Skin of body (tissue), 1 donor: ENCODE measurements at regions not wholly inside any gene's neighbourhood (a gene's known extent, or its start where the extent isn't known, plus 50 kb on each side); places are given as distances from the start of the nearest gene placed in this dataset.

Source experiments
- DNase-seq: peaks from one replicate; lab custom pipeline; 2025; lab: John Stamatoyannopoulos, UW

GRCh38 chr2:196390243-196391148 is 219.1 kb upstream of the STK17B start:
- no peak for DNase-seq

GRCh38 chr2:196391149-196391479 is 219.7 kb upstream of the STK17B start:
- no peak for DNase-seq

GRCh38 chr2:196399096-196399495 is 227.7 kb upstream of the STK17B start:
- no peak for DNase-seq

- peak; percentile 92 for DNase-seq
Measured at GRCh38 chr2:196399722-196400691, 228.6 kb upstream of the STK17B start.

- no peak for DNase-seq
Measured at GRCh38 chr2:196403471-196403870, 232.1 kb upstream of the STK17B start.

- DNase-seq = no peak
Measured at GRCh38 chr2:196404276-196404675, 232.9 kb upstream of the STK17B start.

- no peak for DNase-seq
Measured at GRCh38 chr2:196407675-196408264, 231.7 kb upstream of the CCDC150 start.

GRCh38 chr2:196409376-196409775 is 230.1 kb upstream of the CCDC150 start:
- DNase-seq = no peak

- DNase-seq = peak; percentile 45
Measured at GRCh38 chr2:196410008-196410407, 229.5 kb upstream of the CCDC150 start.

GRCh38 chr2:196413821-196414274 is 225.7 kb upstream of the CCDC150 start:
- DNase-seq = peak; percentile 28

- no peak for DNase-seq
Measured at GRCh38 chr2:196415384-196415783, 224.1 kb upstream of the CCDC150 start.

GRCh38 chr2:196420143-196420542 is 219.4 kb upstream of the CCDC150 start:
- DNase-seq = no peak

- no peak for DNase-seq
Measured at GRCh38 chr2:196421880-196422279, 217.6 kb upstream of the CCDC150 start.

- DNase-seq = no peak
Measured at GRCh38 chr2:196422361-196422760, 217.2 kb upstream of the CCDC150 start.

GRCh38 chr2:196426122-196426521 is 213.4 kb upstream of the CCDC150 start:
- no peak for DNase-seq

- no peak for DNase-seq
Measured at GRCh38 chr2:196427986-196428634, 211.4 kb upstream of the CCDC150 start.

GRCh38 chr2:196431076-196431475 is 208.4 kb upstream of the CCDC150 start:
- DNase-seq = no peak

- DNase-seq = no peak
Measured at GRCh38 chr2:196431957-196432356, 207.6 kb upstream of the CCDC150 start.

GRCh38 chr2:196433116-196433515 is 206.4 kb upstream of the CCDC150 start:
- DNase-seq = no peak

- DNase-seq = no peak
Measured at GRCh38 chr2:196434217-196434616, 205.3 kb upstream of the CCDC150 start.

GRCh38 chr2:196435189-196435588 is 204.3 kb upstream of the CCDC150 start:
- no peak for DNase-seq
